ENCODE measurements at regions not wholly inside any gene's neighbourhood (a gene's known extent, or its start where the extent isn't known, plus 50 kb on each side); places are given as distances from the start of the nearest gene placed in this dataset.

- WGBS, 2 experiments (ENCODE audit: extremely low coverage in 1 of 2, insufficient coverage in 1 of 2, insufficient read length in 1 of 2, insufficient replicate concordance in 2 of 2, low coverage in 1 of 2, low lambda C conversion rate in 2 of 2, missing lambda C conversion rate in 1 of 2): 84% methylated on average over 9 of the region's 9 CpGs; no CpG with 5 or more reads in 1 of the 2 experiments
- H2BK120ac ChIP-seq (replicated peaks; ENCODE audit: low read depth, low read length): no peak overlapping the region
- TF ChIP-seq CBX8 (IDR thresholded peaks at IDR 0.05; ENCODE audit: borderline replicate concordance, low read depth, low read length) (no peak), CREB1 (IDR thresholded peaks at IDR 0.05) (no peak), JUN (IDR thresholded peaks at IDR 0.05; ENCODE audit: low read depth, low read length) (no peak), KDM5A (IDR thresholded peaks at IDR 0.05; ENCODE audit: low read length) (no peak), RNF2 (IDR thresholded peaks at IDR 0.05; ENCODE audit: borderline replicate concordance, low read depth, low read length, missing control alignments, poor library complexity, severe bottlenecking) (no peak), CTBP2 (IDR thresholded peaks at IDR 0.05; ENCODE audit: borderline replicate concordance, insufficient read depth, insufficient read length, low read length) (no peak), JUND (IDR thresholded peaks at IDR 0.05; ENCODE audit: low read length) (no peak), TAF1 (IDR thresholded peaks at IDR 0.05; ENCODE audit: low read depth, low read length) (no peak), NANOG (IDR thresholded peaks at IDR 0.05; ENCODE audit: insufficient read depth, low read depth, low read length, poor library complexity, severe bottlenecking) (no peak), SIN3A (conservative IDR thresholded peaks at IDR 0.05 in 1 of 2, IDR thresholded peaks at IDR 0.05 in 1 of 2; ENCODE audit: low read depth in 1 of 2, low read length in 2 of 2) (no peak), RXRA (IDR thresholded peaks at IDR 0.05; ENCODE audit: insufficient read depth, low read depth, low read length) (no peak), CTCF (IDR thresholded peaks at IDR 0.05; ENCODE audit: control extremely low read depth in 1 of 3, insufficient read depth in 1 of 3, low read depth in 1 of 3, low read length in 3 of 3) (no peak)
Measured at GRCh38 chr2:242013771-242014170, 144.2 kb downstream of the RTP5 start.

More at GRCh38 chr2:242013771-242014170, 144.2 kb downstream of the RTP5 start:
- no peaks in the 10 kb centered on the region for H4K20me1 ChIP-seq (replicated peaks in 1 of 2; ENCODE audit: control insufficient read depth in 1 of 2, insufficient read depth in 2 of 2, low read length in 2 of 2)
- no peaks in the 10 kb centered on the region for H3K36me3 ChIP-seq (ENCODE audit: control insufficient read depth in 2 of 4, insufficient read depth in 4 of 4, low read length in 3 of 4)
- POLR2A ChIA-PET (ENCODE audit: partially characterized antibody): no interaction called here
- peaks cover 0 to 37% of the 10 kb centered on the region in 2 experiments; a peak in 2 of 4 replicates for H3K9me3 ChIP-seq (ENCODE audit: insufficient read depth in 2 of 2, low read depth in 1 of 2, low read length in 1 of 2)
- no peak overlapping the region for H2AK5ac ChIP-seq (ENCODE audit: low read depth, low read length)
- no peak overlapping the region for H3K27ac ChIP-seq (ENCODE audit: low read depth, low read length)
- no peak overlapping the region for H3K56ac ChIP-seq (replicated peaks; ENCODE audit: insufficient read length, low read depth, low read length)
- H2BK12ac ChIP-seq (ENCODE audit: low read depth, low read length): no peak overlapping the region
- no peaks in the 10 kb centered on the region for H3K4me1 ChIP-seq (replicated peaks in 1 of 4; ENCODE audit: control insufficient read depth in 3 of 4, insufficient read depth in 4 of 4, low read length in 3 of 4)
- no peak overlapping the region for H3K4me3 ChIP-seq (ENCODE audit: extremely low read depth in 1 of 4, insufficient read depth in 2 of 4, low read depth in 3 of 4, low read length in 4 of 4)
- no peak overlapping the region for H2BK15ac ChIP-seq (ENCODE audit: low read length)
- no peaks in the 10 kb centered on the region for H3K27me3 ChIP-seq (replicated peaks in 1 of 4; ENCODE audit: control insufficient read depth in 3 of 4, extremely low read depth in 1 of 4, insufficient read depth in 3 of 4, low read length in 3 of 4)
- no peak overlapping the region for H3K18ac ChIP-seq (ENCODE audit: extremely low read depth, low read length)
- DNase-seq (ENCODE audit: low read depth in 1 of 2, low spot score in 2 of 2) (no peak), FAIRE-seq (no peak)
- H4K8ac ChIP-seq (ENCODE audit: extremely low read depth, insufficient read depth, low read length): no peak overlapping the region
- no peak overlapping the region for H3K4ac ChIP-seq (replicated peaks; ENCODE audit: insufficient read length, low read depth, low read length)
- H4K91ac ChIP-seq (replicated peaks; ENCODE audit: insufficient read length, low read length): no peak overlapping the region
- no peak overlapping the region for H2BK5ac ChIP-seq (ENCODE audit: low read depth, low read length)
- H3K23me2 ChIP-seq (ENCODE audit: low read depth, low read length): no peaks in the 10 kb centered on the region
- H3K23ac ChIP-seq (ENCODE audit: insufficient read length): no peak overlapping the region
- H3K14ac ChIP-seq (ENCODE audit: insufficient read length): no peak overlapping the region
- no peak overlapping the region for H2AFZ ChIP-seq (ENCODE audit: low read length)
- CTCF ChIA-PET (ENCODE audit: partially characterized antibody): no interaction called here
- no peaks in the 10 kb centered on the region for H3K79me2 ChIP-seq (ENCODE audit: control insufficient read depth in 1 of 2, insufficient read depth in 2 of 2, low read length in 2 of 2)
- no peak overlapping the region for H2BK20ac ChIP-seq (ENCODE audit: low read length)
- no peak overlapping the region for H4K5ac ChIP-seq (ENCODE audit: insufficient read length, low read depth, low read length)
- no peak overlapping the region for H3K9ac ChIP-seq (replicated peaks in 1 of 4; ENCODE audit: extremely low read depth in 1 of 4, low read depth in 3 of 4, low read length in 3 of 4)
- no peak overlapping the region for H3K4me2 ChIP-seq (ENCODE audit: insufficient read depth in 1 of 2, low read depth in 2 of 2, low read length in 2 of 2)
- H3K79me1 ChIP-seq (ENCODE audit: low read depth, low read length): no peaks in the 10 kb centered on the region

Data from H1 (cell line).